ENCODE measurements at regions not wholly inside any gene's neighbourhood (a gene's known extent, or its start where the extent isn't known, plus 50 kb on each side); places are given as distances from the start of the nearest gene placed in this dataset.

DNA sequence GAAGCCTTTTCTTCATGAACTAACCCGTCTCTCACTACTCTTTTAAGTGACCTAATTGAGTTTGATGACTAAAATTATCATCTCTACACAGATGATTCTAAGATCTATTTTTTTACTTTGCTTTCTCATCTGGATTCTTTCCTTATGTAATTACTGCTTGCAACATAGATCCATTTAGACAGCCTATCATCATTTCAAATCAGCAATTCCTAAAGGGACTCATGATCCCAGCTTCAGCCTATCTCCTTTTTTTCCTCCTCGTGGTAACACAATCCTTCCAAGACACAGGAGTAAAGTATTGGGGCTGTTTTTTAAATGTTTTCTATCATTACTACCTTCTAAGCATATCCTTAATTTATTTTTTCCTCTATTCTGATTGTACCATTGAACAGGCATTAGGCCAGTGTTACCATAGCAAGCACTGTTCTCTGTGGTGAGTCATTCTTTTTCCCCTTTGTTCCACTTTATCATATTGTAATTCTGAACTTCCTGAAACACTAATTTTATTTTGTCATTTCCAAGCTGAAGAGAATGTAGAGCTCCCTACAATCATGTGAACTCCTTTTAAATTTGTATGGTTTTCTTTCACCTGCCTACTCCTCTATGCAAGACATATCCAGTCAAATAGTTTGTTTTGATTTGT is 190.4 kb upstream of the FAR2 start:
- H3K36me3 Mint-ChIP-seq, result no peaks in the 10 kb centered on the region
- H3K4me1 Mint-ChIP-seq, result no peaks in the 10 kb centered on the region
- H3K4me3 Mint-ChIP-seq, result no peak overlapping the region
- peaks cover 0 to 9% (median 0%) of the 10 kb centered on the region in 11 donors for H3K9me3 Mint-ChIP-seq
- DNase-seq, result no peak
- Histone ChIP-seq H3K27ac (ENCODE audit: low read depth, low read length) (no peak overlapping the region), H3K27me3 (ENCODE audit: control insufficient read depth in 2 of 2, insufficient read depth in 2 of 2, low read length in 2 of 2) (no peaks in the 10 kb centered on the region), H3K4me3 (ENCODE audit: low read length) (no peak overlapping the region), H3K36me3 (ENCODE audit: control insufficient read depth in 2 of 3, insufficient read depth in 3 of 3, low read length in 3 of 3) (no peaks in the 10 kb centered on the region), H3K4me1 (ENCODE audit: control insufficient read depth in 2 of 2, insufficient read depth in 2 of 2, low read length in 2 of 2) (no peaks in the 10 kb centered on the region), H3K9me3 (ENCODE audit: control insufficient read depth in 2 of 3, low read length in 3 of 3) (no peaks in the 10 kb centered on the region)
- intact Hi-C loops (cut with micrococcal nuclease), result no loop called here
- H3K27ac Mint-ChIP-seq, result no peak overlapping the region
- CTCF ChIA-PET, result no interaction called here
- POLR2A ChIA-PET, result no interaction called here
- H3K27me3 Mint-ChIP-seq, result peaks cover 0 to 23% (median 13%) of the 10 kb centered on the region in 5 donors
- no peak for ATAC-seq

DNA sequence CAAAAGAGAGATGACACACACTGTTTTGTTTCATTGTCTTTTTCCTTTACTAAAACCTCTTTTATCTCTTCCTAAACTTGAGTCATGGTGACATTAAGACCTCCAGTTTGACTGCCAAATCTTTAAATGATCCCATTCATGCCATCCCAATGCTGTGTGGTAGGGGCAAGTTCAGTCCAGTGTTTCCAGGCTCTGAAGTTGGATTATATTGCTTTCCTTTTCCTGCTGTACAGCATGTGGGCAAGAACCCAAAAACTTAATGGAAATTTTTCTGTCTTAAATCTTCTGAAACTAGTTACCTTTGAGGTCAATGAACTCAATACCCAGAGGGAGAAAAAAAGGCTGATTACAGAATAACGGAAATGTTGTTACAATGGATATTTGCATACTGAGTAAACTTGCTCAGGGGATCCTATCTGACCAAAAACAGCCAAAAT is 187.1 kb upstream of the FAR2 start:
- intact Hi-C loops (cut with micrococcal nuclease), result no loop called here

DNA sequence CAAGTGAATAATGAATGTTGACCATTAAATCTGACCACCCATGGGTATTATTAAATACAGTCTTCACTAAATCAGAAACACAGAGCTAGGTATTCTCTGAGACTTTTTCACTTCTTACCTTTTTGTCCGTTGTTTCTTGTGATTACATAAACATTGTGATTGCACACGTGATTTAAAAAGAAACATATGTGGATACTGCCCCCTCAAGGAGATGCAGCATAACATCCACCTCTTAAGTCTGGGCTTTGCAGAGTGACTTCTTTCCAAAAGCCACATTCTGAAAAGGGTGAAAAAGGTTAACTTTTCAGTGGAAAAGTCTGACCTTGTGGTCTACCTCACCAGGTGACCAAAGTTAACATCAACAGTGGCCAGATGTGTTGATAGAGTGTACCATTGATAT is 185.5 kb upstream of the FAR2 start:
- Mint-ChIP-seq H3K36me3 (no peaks in the 10 kb centered on the region), H3K27ac (no peak overlapping the region), H3K27me3 (peaks cover 0 to 24% (median 21%) of the 10 kb centered on the region in 5 donors), H3K4me1 (no peaks in the 10 kb centered on the region), H3K9me3 (peaks cover 0 to 9% (median 0%) of the 10 kb centered on the region in 11 donors), H3K4me3 (no peak overlapping the region)
- ATAC-seq, result no peak
- Histone ChIP-seq H3K36me3 (ENCODE audit: control insufficient read depth in 2 of 3, insufficient read depth in 3 of 3, low read length in 3 of 3) (no peaks in the 10 kb centered on the region), H3K27ac (ENCODE audit: low read depth, low read length) (no peak overlapping the region), H3K27me3 (ENCODE audit: control insufficient read depth in 2 of 2, insufficient read depth in 2 of 2, low read length in 2 of 2) (no peaks in the 10 kb centered on the region), H3K4me3 (ENCODE audit: low read length) (no peak overlapping the region), H3K9me3 (ENCODE audit: control insufficient read depth in 2 of 3, low read length in 3 of 3) (no peaks in the 10 kb centered on the region), H3K4me1 (ENCODE audit: control insufficient read depth in 2 of 2, insufficient read depth in 2 of 2, low read length in 2 of 2) (no peaks in the 10 kb centered on the region)
- POLR2A ChIA-PET, result no interaction called here
- DNase-seq, result no peak
- intact Hi-C loops (cut with micrococcal nuclease), result no loop called here
- CTCF ChIA-PET, result no interaction called here

More for the DNA sequence above, 187.1 kb upstream of the FAR2 start:
- Histone ChIP-seq H3K9me3 (ENCODE audit: control insufficient read depth in 2 of 3, low read length in 3 of 3) (no peaks in the 10 kb centered on the region), H3K27me3 (ENCODE audit: control insufficient read depth in 2 of 2, insufficient read depth in 2 of 2, low read length in 2 of 2) (no peaks in the 10 kb centered on the region), H3K4me1 (ENCODE audit: control insufficient read depth in 2 of 2, insufficient read depth in 2 of 2, low read length in 2 of 2) (no peaks in the 10 kb centered on the region), H3K27ac (ENCODE audit: low read depth, low read length) (no peak overlapping the region), H3K4me3 (ENCODE audit: low read length) (no peak overlapping the region), H3K36me3 (ENCODE audit: control insufficient read depth in 2 of 3, insufficient read depth in 3 of 3, low read length in 3 of 3) (no peaks in the 10 kb centered on the region)
- CTCF ChIA-PET, result no interaction called here
- Mint-ChIP-seq H3K4me3 (no peak overlapping the region), H3K27ac (no peak overlapping the region), H3K36me3 (no peaks in the 10 kb centered on the region), H3K4me1 (no peaks in the 10 kb centered on the region), H3K27me3 (peaks cover 0 to 23% (median 17%) of the 10 kb centered on the region in 5 donors), H3K9me3 (peaks cover 0 to 9% (median 0%) of the 10 kb centered on the region in 11 donors)
- DNase-seq (no peak), ATAC-seq (no peak)
- POLR2A ChIA-PET, result no interaction called here

DNA sequence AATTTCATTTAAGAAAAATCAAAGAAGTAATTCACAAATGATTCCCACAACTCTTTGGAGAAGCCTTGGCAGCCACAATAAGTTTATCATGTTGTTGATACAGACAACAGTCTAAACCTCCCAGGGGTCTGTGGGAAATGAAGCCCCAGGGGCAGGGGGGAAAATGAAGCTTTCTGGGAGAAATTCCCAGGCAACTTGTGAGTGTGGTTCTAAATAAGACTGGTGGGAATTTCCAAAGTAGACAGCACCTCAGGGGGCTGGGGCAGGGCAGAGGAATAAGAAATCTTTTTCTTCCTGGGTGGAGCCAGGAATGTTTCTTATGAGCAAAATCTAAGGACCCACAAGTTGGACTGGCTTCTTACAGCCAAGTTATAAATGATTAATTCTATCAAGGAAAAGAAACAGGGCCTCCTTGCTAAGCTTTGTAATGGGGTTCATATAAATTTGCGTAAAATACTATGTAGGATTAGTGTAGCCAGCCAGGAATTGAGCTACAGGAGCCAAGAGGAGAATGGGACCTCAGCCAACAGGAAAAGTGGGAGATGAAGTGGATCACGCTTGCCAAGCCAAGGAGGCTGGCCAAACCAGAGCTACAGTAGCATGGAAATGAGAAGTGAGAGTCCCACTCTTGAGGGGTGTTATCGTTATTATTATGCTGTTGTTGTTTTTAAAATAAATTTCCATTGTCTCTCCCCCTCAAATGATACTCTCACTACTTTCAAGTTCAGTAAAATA is 182.9 kb upstream of the FAR2 start:
- Histone ChIP-seq H3K36me3 (ENCODE audit: control insufficient read depth in 2 of 3, insufficient read depth in 3 of 3, low read length in 3 of 3) (no peaks in the 10 kb centered on the region), H3K27me3 (ENCODE audit: control insufficient read depth in 2 of 2, insufficient read depth in 2 of 2, low read length in 2 of 2) (no peaks in the 10 kb centered on the region), H3K27ac (ENCODE audit: low read depth, low read length) (no peak overlapping the region), H3K4me3 (ENCODE audit: low read length) (no peak overlapping the region), H3K4me1 (ENCODE audit: control insufficient read depth in 2 of 2, insufficient read depth in 2 of 2, low read length in 2 of 2) (no peaks in the 10 kb centered on the region), H3K9me3 (ENCODE audit: control insufficient read depth in 2 of 3, low read length in 3 of 3) (no peaks in the 10 kb centered on the region)
- H3K27me3 Mint-ChIP-seq, result peaks cover 0 to 26% (median 20%) of the 10 kb centered on the region in 5 donors
- H3K36me3 Mint-ChIP-seq, result no peaks in the 10 kb centered on the region
- peaks cover 0 to 2% (median 0%) of the 10 kb centered on the region in 11 donors for H3K9me3 Mint-ChIP-seq
- no peak overlapping the region for H3K27ac Mint-ChIP-seq
- intact Hi-C loops (cut with micrococcal nuclease), result no loop called here
- ChIA-PET CTCF (no interaction called here), POLR2A (no interaction called here)
- ATAC-seq (no peak), DNase-seq (no peak)
- H3K4me3 Mint-ChIP-seq, result no peak overlapping the region
- no peaks in the 10 kb centered on the region for H3K4me1 Mint-ChIP-seq

DNA sequence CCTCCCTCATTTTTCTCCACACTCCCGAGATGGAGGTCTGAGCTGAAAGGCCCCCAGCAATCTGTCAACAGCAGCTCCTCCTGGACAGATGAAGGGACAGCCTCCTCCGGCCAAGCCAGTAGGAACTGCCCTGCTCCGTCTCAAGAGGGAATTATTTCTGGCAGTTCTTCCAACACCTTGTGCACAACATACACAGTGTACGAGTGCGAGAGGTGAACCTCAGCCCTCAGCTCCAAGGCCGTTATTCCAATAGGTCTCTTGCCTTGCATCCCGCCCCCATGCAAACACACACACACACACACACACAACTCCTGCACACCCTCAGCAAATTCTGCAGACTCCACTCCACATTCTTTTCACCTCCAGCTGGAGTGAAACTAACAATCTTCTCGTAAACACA is 181.7 kb upstream of the FAR2 start:
- ChIA-PET POLR2A (no interaction called here), CTCF (no interaction called here)
- Mint-ChIP-seq H3K4me1 (no peaks in the 10 kb centered on the region), H3K27ac (no peak overlapping the region), H3K36me3 (no peaks in the 10 kb centered on the region), H3K27me3 (peaks cover 0 to 28% (median 15%) of the 10 kb centered on the region in 5 donors), H3K9me3 (peaks cover 0 to 2% (median 0%) of the 10 kb centered on the region in 11 donors), H3K4me3 (no peak overlapping the region)
- Histone ChIP-seq H3K27ac (ENCODE audit: low read depth, low read length) (no peak overlapping the region), H3K27me3 (ENCODE audit: control insufficient read depth in 2 of 2, insufficient read depth in 2 of 2, low read length in 2 of 2) (no peaks in the 10 kb centered on the region), H3K9me3 (ENCODE audit: control insufficient read depth in 2 of 3, low read length in 3 of 3) (no peaks in the 10 kb centered on the region), H3K4me3 (ENCODE audit: low read length) (no peak overlapping the region), H3K36me3 (ENCODE audit: control insufficient read depth in 2 of 3, insufficient read depth in 3 of 3, low read length in 3 of 3) (no peaks in the 10 kb centered on the region), H3K4me1 (ENCODE audit: control insufficient read depth in 2 of 2, insufficient read depth in 2 of 2, low read length in 2 of 2) (no peaks in the 10 kb centered on the region)
- ATAC-seq (no peak), DNase-seq (no peak)
- intact Hi-C loops (cut with micrococcal nuclease), result no loop called here

DNA sequence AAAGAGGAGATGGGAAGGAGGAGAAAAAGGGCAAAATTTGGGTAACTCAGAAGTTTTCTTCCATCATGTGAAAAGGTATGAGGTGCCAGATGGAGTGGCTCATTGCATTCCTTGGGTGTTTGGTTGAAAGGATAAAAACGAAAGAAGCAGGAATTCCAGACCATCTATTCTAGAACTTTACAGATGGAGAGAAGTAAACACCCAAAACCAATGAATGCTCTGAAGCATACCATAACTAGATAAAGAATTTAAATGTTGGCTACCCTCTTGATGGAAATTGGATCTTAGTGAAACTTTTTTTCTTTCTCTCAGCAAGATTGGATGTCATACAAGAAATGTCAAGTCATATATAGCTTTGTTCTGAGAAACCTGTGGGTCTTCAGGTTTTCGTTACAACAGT is 175.6 kb upstream of the FAR2 start:
- Histone ChIP-seq H3K36me3 (ENCODE audit: control insufficient read depth in 2 of 3, insufficient read depth in 3 of 3, low read length in 3 of 3) (no peaks in the 10 kb centered on the region), H3K4me3 (ENCODE audit: low read length) (no peak overlapping the region), H3K27me3 (ENCODE audit: control insufficient read depth in 2 of 2, insufficient read depth in 2 of 2, low read length in 2 of 2) (no peaks in the 10 kb centered on the region), H3K4me1 (ENCODE audit: control insufficient read depth in 2 of 2, insufficient read depth in 2 of 2, low read length in 2 of 2) (no peaks in the 10 kb centered on the region), H3K9me3 (ENCODE audit: control insufficient read depth in 2 of 3, low read length in 3 of 3) (no peaks in the 10 kb centered on the region), H3K27ac (ENCODE audit: low read depth, low read length) (no peak overlapping the region)
- intact Hi-C loops (cut with micrococcal nuclease), result no loop called here
- DNase-seq, result no peak
- ChIA-PET POLR2A (no interaction called here), CTCF (no interaction called here)
- no peaks in the 10 kb centered on the region for H3K36me3 Mint-ChIP-seq
- H3K9me3 Mint-ChIP-seq, result peaks cover 0 to 2% (median 0%) of the 10 kb centered on the region in 11 donors
- H3K4me3 Mint-ChIP-seq, result no peak overlapping the region
- no peak overlapping the region for H3K27ac Mint-ChIP-seq
- no peaks in the 10 kb centered on the region for H3K4me1 Mint-ChIP-seq
- no peak for ATAC-seq
- peaks cover 0 to 31% (median 11%) of the 10 kb centered on the region in 5 donors for H3K27me3 Mint-ChIP-seq

DNA sequence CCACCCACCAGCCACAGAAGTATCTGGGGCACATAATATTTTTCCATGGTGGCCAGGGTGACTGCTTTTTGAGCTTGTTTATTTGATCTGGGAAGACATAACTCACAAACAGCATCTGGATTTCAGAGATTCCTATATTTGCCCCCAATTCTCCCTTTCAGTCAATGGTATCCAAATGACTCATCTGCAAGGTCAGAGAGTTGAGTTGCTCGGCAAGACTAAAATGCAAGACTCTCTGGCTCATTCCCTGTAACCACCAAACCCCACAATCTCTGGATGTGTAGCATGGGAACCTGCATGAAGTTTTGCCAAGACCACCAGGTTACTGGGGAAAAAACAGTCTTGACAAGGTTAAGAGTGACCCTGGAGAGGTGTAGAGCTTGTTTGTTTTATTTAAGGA is 174.9 kb upstream of the FAR2 start:
- Histone ChIP-seq H3K27ac (ENCODE audit: low read depth, low read length) (no peak overlapping the region), H3K9me3 (ENCODE audit: control insufficient read depth in 2 of 3, low read length in 3 of 3) (no peaks in the 10 kb centered on the region), H3K4me1 (ENCODE audit: control insufficient read depth in 2 of 2, insufficient read depth in 2 of 2, low read length in 2 of 2) (no peaks in the 10 kb centered on the region), H3K27me3 (ENCODE audit: control insufficient read depth in 2 of 2, insufficient read depth in 2 of 2, low read length in 2 of 2) (no peaks in the 10 kb centered on the region), H3K4me3 (ENCODE audit: low read length) (no peak overlapping the region), H3K36me3 (ENCODE audit: control insufficient read depth in 2 of 3, insufficient read depth in 3 of 3, low read length in 3 of 3) (no peaks in the 10 kb centered on the region)
- H3K4me1 Mint-ChIP-seq, result no peaks in the 10 kb centered on the region
- H3K36me3 Mint-ChIP-seq, result no peaks in the 10 kb centered on the region
- H3K9me3 Mint-ChIP-seq, result peaks cover 0 to 2% (median 0%) of the 10 kb centered on the region in 11 donors
- POLR2A ChIA-PET, result no interaction called here
- H3K27ac Mint-ChIP-seq, result no peak overlapping the region
- CTCF ChIA-PET, result no interaction called here
- peaks cover 0 to 38% (median 17%) of the 10 kb centered on the region in 5 donors for H3K27me3 Mint-ChIP-seq
- intact Hi-C loops (cut with micrococcal nuclease), result no loop called here
- no peak for DNase-seq
- H3K4me3 Mint-ChIP-seq, result no peak overlapping the region
- ATAC-seq, result no peak

Data from naive thymus-derived CD4-positive, alpha-beta T cell (primary cell).